Body of pancreas (tissue), 4 donors: ENCODE measurements at regions not wholly inside any gene's neighbourhood (a gene's known extent, or its start where the extent isn't known, plus 50 kb on each side); places are given as distances from the start of the nearest gene placed in this dataset.

Source experiments
- POLR2A ChIP-seq, 3 donors: fragments of 450-650 bp; IDR thresholded peaks; one replicate each; pipeline ENCODE4 v1.6.1; 2016; ENCODE audit warnings: antibody characterized with exemption in 3 of 3, mild to moderate bottlenecking in 2 of 3
- TF ChIP-seq, protein P1 (sequence below), 7 experiments: fragments of 450-650 bp in 4 of 7; fragments of 200-600 bp in 3 of 7; sonication (generic) in 3 of 7; IDR thresholded peaks; one replicate each; pipeline ENCODE4 v1.5.1; 2016 to 2019; ENCODE audit warnings: antibody characterized with exemption in 7 of 7

- TF ChIP-seq, protein P1, sequence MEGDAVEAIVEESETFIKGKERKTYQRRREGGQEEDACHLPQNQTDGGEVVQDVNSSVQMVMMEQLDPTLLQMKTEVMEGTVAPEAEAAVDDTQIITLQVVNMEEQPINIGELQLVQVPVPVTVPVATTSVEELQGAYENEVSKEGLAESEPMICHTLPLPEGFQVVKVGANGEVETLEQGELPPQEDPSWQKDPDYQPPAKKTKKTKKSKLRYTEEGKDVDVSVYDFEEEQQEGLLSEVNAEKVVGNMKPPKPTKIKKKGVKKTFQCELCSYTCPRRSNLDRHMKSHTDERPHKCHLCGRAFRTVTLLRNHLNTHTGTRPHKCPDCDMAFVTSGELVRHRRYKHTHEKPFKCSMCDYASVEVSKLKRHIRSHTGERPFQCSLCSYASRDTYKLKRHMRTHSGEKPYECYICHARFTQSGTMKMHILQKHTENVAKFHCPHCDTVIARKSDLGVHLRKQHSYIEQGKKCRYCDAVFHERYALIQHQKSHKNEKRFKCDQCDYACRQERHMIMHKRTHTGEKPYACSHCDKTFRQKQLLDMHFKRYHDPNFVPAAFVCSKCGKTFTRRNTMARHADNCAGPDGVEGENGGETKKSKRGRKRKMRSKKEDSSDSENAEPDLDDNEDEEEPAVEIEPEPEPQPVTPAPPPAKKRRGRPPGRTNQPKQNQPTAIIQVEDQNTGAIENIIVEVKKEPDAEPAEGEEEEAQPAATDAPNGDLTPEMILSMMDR (IDR thresholded peaks at IDR 0.05) = no peak
- no peak for TF ChIP-seq POLR2A (IDR thresholded peaks at IDR 0.05)
Measured at GRCh38 chrX:8090906-8091305, 80.2 kb downstream of the VCX2 start.
